Psoas muscle (tissue), 7 donors: ENCODE measurements at regions not wholly inside any gene's neighbourhood (a gene's known extent, or its start where the extent isn't known, plus 50 kb on each side); places are given as distances from the start of the nearest gene placed in this dataset.

Experiments
- ATAC-seq, 4 donors: fragments of 200-7000 bp; cut with Tn5 transposase; one replicate each; pipeline ENCODE4 v1.9.1; 2020; ENCODE audit warnings: moderate library complexity in 3 of 4, mild to moderate bottlenecking in 2 of 4
- DNase-seq, 2 donors: peaks; one replicate each; pipeline ENCODE4 v3.0.0-alpha.2; 2020
- H3K27ac ChIP-seq: fragments of 200-600 bp; one replicate; pipeline ENCODE4 v1.8.0; 2022
- H3K27me3 ChIP-seq, 3 donors: fragments of 200-600 bp in 1 of 3; one replicate each; pipeline versions ENCODE4 v1.6.1 to v1.8.0; 2013 to 2022; ENCODE audit warnings: low read length in 2 of 3, mild to moderate bottlenecking in 2 of 3, moderate library complexity in 1 of 3; ENCODE audit not compliant: insufficient read depth in 3 of 3
- H3K36me3 ChIP-seq, 2 donors: fragments of 200-600 bp in 1 of 2; one replicate each; pipeline versions ENCODE4 v1.6.1 to v1.8.0; 2013 to 2022; ENCODE audit warnings: low read depth in 1 of 2, mild to moderate bottlenecking in 1 of 2, moderate library complexity in 1 of 2; ENCODE audit not compliant: insufficient read depth in 1 of 2
- H3K4me1 ChIP-seq: fragments of 200-600 bp; one replicate; pipeline ENCODE4 v1.8.0; 2022
- H3K4me3 ChIP-seq: fragments of 200-600 bp; one replicate; pipeline ENCODE4 v1.8.0; 2022; ENCODE audit warnings: mild to moderate bottlenecking
- H3K9me3 ChIP-seq: fragments of 200-600 bp; one replicate; pipeline ENCODE4 v1.8.0; 2022
- CTCF ChIP-seq: fragments of 200-600 bp; IDR thresholded peaks from one replicate; pipeline ENCODE4 v1.8.0; 2022; ENCODE audit warnings: antibody characterized with exemption
- WGBS, 3 donors: extraction: QIAGEN DNeasy Blood & Tissue Kit; methylation state at CpG; one replicate each; pipeline versions ENCODE4 v1.1.6 to v1.1.7; 2013; 5-methylcytosine and 5-hydroxymethylcytosine counted together
- intact Hi-C, 2 donors: fragments of 100-400 bp; cut with DNase I; formaldehyde crosslinking; loops; one replicate each; pipeline versions ENCODE4 v1.11.0 to v1.14.2; 2022
- donor health status: healthy with polysubstance abuse.
- donor health status: DM: no; HTN: no; CAD: no; lungs with moderate emphysema.
- donor health status: Bipolar disorder and iron deficiency.
- donor health status: healthy.
- donor health status: DM: yes; HTN: yes; CAD: no.
- donor health status: DM: no; HTN: no; CAD: no.
- donor health status: DM: yes; HTN: yes; CAD: no.

GRCh38 chr12:60465060-60465459 lies 869.2 kb downstream of the SLC16A7 start:
- no peak for DNase-seq
- no peaks in the 10 kb centered on the region for H3K4me1 ChIP-seq
- H3K27me3 ChIP-seq = no peaks in the 10 kb centered on the region
- ATAC-seq = no peak
- no peak overlapping the region for H3K27ac ChIP-seq
- H3K4me3 ChIP-seq = no peak overlapping the region
- intact Hi-C loops = no loop called here
- no peaks in the 10 kb centered on the region for H3K36me3 ChIP-seq
- no peaks in the 10 kb centered on the region for H3K9me3 ChIP-seq
- no peak for TF ChIP-seq CTCF

- no peak for DNase-seq
- no peak for ATAC-seq
- Histone ChIP-seq H3K27ac (no peak overlapping the region), H3K4me3 (no peak overlapping the region), H3K36me3 (no peaks in the 10 kb centered on the region), H3K9me3 (no peaks in the 10 kb centered on the region), H3K27me3 (no peaks in the 10 kb centered on the region), H3K4me1 (no peaks in the 10 kb centered on the region)
- intact Hi-C loops = no loop called here
- TF ChIP-seq CTCF = no peak
- WGBS, 3 donors = 97 to 98% (median 98%) methylated on average over 5 of the region's 5 CpGs
These were observed 872.7 kb downstream of the SLC16A7 start for GRCh38 chr12:60468546-60468945.

- DNase-seq (no peak), ATAC-seq (no peak)
- Histone ChIP-seq H3K9me3 (no peaks in the 10 kb centered on the region), H3K36me3 (no peaks in the 10 kb centered on the region), H3K27ac (no peak overlapping the region), H3K27me3 (no peaks in the 10 kb centered on the region), H3K4me1 (no peaks in the 10 kb centered on the region), H3K4me3 (no peak overlapping the region)
- TF ChIP-seq CTCF = no peak
- intact Hi-C loops = no loop called here
- WGBS, 3 donors = 70 to 80% (median 80%) methylated on average over 3 of the region's 3 CpGs
These were observed 880.0 kb downstream of the SLC16A7 start for GRCh38 chr12:60475825-60476224.

GRCh38 chr12:60487284-60487683 lies 891.5 kb downstream of the SLC16A7 start:
- Histone ChIP-seq H3K4me1 (no peaks in the 10 kb centered on the region), H3K27me3 (no peaks in the 10 kb centered on the region), H3K36me3 (no peaks in the 10 kb centered on the region), H3K9me3 (no peaks in the 10 kb centered on the region), H3K27ac (no peak overlapping the region), H3K4me3 (no peak overlapping the region)
- ATAC-seq = no peak
- no peak for TF ChIP-seq CTCF
- 63 to 71% (median 71%) methylated on average over 1 of the region's 1 CpG for WGBS, 3 donors
- DNase-seq = no peak
- intact Hi-C loops = no loop called here

- no peaks in the 10 kb centered on the region for H3K27me3 ChIP-seq
- no peak overlapping the region for H3K4me3 ChIP-seq
- no peaks in the 10 kb centered on the region for H3K9me3 ChIP-seq
- no peak for TF ChIP-seq CTCF
- H3K4me1 ChIP-seq = no peaks in the 10 kb centered on the region
- H3K27ac ChIP-seq = no peak overlapping the region
- DNase-seq = no peak
- no peaks in the 10 kb centered on the region for H3K36me3 ChIP-seq
- ATAC-seq = no peak
- intact Hi-C loops = no loop called here
These were observed 893.2 kb downstream of the SLC16A7 start for GRCh38 chr12:60489071-60489470.
